ENCODE measurements at regions not wholly inside any gene's neighbourhood (a gene's known extent, or its start where the extent isn't known, plus 50 kb on each side); places are given as distances from the start of the nearest gene placed in this dataset.
"Not testable (repeated sequence)": the region's sequence is repeated elsewhere in the genome, so short reads cannot be mapped to it uniquely, and the experiment has no call there.

DNA sequence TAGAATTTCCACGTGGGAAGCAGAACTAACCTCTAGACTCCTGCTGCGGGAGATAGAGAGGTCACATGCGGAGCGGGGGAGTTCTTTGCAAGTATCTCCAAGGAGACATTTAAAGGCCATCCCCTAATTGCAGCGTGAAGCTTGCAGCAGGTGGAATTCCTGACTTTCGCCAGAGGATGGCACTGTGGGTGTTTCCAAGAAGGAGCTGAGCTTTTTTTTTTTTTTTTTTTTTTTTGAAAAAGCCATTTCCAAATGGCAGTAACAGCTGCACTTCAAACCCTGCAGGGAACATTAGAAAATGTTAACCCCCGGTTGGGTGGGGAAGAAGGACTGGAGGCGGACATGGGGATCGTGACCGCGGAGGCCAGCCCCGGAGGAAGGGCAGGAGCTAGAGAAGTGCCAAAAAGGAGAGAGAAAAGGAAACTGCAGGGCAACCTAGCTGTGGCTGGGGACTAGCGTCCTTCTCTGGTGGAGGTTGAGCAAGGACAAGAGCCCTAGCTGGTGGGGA is 487.7 kb downstream of the TYW1 start:
- peak; percentile 58 for DNase-seq

DNA sequence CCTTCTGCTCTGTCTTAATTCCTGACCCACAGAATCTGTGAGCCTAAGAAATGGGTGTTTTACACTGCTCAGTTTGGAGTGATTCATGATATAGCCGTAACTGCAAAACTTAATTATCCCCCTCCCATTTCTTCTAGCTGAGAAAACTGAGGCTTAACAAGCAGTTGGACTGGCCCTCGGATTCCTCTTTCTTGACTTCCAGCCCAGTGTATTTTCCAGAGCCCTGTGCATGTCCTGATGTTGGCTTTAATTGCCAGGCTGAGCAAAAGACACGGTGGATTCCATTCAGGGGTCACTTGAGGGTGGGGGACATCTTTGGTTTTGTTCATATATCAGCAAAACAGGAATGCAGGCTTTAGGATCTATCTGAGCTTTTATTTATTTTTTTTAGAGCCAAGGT is 489.8 kb downstream of the TYW1 start:
- DNase-seq = no peak

DNA sequence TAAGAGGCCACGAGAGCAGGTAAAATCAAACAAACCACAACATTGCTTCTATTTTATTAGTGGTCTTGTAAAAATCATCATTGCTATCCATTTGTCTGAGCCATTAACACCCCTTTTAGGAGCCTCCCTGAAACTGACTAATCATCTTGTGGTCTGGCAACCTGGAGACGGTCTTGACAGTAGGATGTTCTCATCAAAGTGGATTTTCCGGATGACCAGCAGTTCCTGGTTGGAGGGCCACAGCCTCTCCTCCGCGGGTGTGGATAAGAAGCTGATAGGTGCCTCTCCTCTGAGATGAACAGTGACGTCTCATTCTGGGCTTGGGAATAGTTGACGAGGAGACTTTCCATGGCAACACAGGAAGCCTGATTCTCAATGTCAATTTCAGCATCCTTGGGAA is 490.7 kb downstream of the TYW1 start:
- no peak for DNase-seq

DNA sequence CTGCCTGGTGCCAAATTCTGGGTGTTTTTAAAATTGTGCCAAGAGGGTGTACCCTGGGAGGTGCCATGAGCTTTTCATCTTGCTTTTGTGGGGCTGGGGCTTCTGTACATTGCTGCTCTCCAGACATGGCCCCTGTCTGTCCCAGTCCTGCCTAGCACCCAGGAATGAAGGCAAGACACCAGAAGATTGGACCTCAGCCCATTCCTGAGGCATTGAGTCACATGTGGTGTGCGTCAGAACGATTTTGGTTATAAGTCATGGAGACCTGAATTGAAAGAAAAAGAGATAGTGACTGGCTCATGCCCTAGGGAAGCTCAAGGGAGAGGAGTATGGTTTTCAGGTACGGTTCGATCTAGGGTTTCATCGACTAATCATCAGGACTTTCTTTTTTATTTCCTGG is 493.2 kb downstream of the TYW1 start:
- DNase-seq = no peak

DNA sequence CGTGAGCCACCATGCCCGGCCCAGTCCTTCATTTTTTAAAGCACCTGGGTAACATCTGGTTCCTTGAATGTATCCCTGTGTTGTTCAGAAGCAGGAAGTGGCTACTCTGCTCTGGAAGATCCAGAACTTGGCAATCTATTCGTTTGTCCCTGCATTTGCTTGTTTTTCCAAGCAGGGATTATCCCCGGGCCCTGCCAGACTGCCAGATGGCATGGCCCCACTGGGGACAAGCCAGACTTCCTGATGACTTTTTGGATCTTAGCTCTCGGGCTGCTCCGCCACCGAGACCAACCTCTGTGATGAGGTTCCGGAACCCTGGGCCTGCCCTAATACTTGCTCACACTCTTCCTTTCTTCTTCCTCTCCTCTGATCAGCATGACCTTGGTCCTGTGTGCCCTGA is 496.7 kb downstream of the TYW1 start:
- no peak for DNase-seq

DNA sequence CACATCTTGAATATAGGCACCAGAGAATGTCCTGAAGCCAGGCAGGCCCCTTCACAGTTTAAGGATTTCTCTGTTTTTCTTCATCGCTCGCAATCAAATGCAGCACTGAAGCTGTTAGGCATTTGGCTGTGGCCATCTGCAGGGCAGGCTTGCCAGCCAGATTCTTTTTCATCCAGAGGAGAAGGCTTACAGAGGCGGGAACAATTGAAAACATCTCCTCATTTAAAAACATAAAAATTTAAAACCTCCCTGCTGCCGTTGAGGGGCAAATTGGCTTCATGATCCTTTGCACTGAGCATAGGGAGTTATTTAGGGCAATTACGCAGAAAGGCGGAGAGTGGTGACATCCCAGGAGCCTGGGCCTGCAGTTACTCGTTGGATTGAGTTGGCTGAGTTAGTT is 500.0 kb downstream of the TYW1 start:
- DNase-seq = no peak

DNA sequence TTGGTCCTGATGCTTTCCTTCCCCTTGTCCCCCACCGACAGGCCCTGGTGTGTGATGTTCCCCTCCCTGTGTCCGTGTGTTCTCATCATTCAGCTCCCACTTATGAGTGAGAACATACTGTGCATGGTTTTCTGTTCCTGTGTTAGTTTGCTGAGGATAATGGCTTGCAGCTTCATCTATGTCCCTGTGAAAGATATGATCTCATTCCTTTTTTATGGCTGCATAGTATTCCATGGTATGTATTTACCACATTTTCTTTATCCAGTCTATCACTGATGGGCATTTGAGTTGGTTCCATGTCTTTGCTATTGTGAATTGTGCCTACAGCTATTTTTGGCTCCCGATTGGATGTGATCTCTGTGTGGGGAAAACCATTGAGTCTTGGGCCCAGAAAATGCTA is 501.3 kb downstream of the TYW1 start:
- DNase-seq = not testable (repeated sequence)

DNA sequence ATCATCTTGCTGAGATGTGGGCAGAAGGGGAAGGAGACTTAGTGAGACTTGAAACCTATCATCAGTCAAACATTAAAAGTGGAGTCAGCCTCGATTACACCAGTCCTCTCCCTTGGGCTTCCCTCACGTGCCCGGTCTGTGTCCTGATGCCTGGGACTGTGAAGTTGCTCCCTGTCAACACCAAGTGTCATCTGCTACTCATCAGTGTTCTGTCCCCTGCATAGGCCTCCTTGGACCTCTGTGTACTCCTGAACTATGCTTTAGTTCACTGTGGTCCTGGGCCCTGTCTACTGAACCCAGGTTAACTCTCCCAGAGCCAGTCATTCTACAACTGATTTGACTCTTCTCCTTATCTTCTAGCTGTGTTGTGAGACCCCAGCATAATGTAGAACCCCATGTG is 506.3 kb downstream of the TYW1 start:
- no peak for DNase-seq

DNA sequence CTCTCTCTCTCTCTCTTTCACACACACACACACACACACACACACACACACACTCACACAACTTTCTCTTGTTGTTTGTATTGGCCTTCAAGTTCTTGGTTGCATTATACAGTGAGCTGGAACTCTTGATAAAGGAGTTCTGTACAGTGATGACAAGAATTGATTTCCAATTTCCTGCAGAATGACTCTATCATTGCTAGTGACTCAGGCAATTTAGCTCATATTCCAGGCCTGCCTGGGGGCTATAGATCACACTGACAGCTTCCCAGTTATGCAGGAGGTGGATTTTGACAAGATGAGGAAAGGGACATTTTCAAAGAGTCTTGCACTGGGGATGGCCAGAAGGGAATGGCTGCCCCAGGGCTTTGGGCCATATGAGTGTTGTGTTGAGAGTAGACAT is 508.8 kb downstream of the TYW1 start:
- peak; percentile 47 for DNase-seq

DNA sequence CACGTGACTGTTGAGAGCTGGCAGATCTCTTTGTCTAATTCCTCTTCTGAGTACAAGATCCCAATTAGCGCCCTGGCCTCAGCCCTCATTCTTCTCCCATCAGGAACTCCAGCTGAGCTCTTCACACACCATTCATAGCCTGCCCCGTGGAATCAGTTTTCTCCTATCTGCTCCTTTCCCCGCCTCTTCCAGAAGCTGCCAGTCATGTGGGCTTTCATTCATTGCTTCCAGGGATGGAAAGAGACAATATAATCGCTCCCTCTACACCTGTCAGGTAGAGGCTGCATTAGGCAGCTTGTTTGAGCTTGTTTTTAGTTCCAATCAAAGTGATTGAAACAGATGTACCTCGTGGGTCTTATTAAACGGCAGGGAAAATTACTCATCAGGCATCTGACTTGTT is 515.8 kb downstream of the TYW1 start:
- DNase-seq = no peak

DNA sequence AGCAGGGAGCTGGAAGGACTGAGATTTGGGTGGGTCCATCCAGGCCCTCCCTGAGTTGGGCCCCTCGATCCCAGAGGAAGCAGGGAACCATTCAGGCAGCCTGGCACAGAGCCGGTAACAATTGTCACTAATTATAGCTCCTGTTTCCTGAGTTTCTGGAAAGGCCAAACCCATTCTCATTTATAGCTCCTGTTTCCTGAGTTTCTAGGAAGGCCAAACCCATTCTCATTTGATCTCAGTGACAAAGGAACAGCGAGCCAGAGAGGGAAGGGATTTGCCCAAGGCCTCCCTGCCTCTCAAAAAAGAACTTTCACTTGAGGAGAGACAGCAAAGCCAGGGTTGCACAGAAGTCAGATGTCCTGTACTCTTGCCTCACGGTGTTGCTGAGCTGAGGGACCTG is 521.9 kb downstream of the TYW1 start:
- no peak for DNase-seq

DNA sequence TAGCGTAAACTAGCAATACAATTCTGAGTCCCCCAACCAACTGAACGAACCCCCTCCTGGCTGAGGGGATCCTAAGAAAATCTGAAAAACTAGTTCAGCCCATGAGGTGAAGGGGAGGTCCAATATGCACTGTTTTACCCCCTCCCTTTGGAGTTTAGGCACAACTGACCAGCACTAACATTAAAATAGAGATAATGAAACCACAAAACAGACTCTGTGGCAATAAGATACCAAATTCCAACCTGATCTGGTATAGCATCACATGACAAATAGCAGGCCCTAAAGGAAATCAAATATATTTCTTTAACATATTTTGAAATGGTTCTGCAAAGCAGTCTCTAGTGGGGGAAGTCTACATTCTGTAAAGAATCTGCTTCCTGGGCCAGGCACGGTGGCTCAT is 522.5 kb downstream of the TYW1 start:
- no peak for DNase-seq

DNA sequence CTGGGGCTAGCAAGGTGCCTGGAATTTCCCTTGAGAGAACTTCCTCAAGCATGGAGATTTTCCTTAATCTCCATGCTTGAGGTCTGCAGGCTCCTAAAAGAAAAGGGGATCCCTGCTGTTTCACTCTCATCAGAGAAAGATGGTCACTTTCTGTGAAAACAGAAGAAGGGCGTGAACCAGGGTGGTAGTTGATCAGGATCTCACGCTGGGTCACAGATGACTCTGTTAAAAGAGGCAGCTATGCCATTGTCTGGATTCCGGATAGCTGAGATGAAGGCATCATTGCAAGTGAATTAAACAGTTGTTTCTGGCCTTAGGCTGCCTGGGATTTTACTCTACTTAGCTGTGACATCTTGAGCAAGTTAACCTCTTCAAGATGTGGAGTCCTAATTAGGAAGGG is 525.9 kb downstream of the TYW1 start:
- no peak for DNase-seq

DNA sequence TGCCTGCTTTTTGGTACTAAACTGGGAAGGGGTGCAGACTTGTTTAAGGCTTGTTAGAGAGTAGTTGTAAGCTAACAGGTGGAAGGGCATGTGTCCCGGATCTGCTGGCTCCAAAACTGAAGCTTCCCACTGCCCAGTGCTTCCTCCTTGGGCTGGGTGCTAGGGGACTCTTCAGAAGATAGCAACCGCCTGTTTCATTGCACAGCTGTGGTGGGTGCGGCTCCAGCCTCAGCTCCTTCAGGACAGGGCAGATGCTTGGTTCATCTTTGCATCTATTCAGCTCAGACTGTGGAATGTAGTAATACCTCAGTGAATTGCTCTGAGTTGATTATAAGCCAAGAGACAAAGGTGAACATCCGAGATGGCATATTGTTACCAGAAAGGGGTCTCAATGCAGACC is 527.1 kb downstream of the TYW1 start:
- DNase-seq = no peak

DNA sequence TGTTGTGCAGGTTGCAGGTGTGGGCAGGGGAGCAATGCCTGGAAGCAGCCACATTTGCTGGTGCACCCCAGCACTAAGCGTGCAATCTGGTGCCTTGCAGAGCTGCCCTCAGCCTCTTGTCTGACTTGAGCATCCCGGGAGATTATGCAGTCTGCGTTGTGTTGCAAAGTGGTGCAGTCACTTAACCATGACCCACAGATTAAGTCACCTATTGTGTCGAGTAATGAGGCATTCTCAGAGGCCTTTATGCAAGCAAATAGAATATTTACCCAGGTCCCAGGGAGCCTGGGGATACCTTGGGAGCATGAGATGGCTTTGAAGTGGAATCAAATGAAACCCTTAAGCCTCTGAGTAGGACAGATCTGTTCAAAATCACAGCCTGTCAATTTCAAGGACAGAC is 529.0 kb downstream of the TYW1 start:
- DNase-seq = no peak

DNA sequence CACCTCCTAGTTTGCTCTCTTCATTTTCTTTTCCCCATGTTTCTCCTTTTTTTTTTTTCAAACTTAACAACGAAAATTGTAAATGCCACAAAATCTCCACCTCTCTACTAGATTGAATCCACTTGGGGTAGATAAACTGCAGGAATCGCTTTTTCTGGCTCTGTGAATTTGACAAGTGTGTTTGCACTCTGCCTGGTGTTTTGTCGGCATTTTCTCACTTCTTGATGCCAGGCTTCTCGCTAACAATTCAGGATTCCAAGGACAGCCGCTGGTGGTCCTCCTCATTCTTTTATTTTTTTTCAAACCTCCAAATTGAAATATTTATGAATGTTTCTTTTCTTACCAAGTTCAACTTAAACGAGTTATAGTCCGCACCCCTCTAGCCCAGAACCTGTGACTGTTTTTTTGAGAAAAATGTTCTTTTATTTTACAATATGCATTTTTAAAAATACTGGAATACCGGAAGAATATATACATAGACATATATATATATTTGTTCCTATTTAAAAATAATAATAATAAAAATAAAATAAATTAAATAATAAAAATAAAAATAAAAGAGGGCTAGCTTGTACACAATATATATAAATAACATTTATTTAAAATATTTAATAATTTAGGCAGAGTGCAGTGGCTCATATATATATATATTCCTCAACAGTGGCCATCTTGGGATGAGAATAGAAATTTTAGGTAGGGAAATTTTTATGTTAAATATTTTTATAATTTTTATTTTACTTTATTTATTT is 538.8 kb downstream of the TYW1 start:
- DNase-seq = no peak

DNA sequence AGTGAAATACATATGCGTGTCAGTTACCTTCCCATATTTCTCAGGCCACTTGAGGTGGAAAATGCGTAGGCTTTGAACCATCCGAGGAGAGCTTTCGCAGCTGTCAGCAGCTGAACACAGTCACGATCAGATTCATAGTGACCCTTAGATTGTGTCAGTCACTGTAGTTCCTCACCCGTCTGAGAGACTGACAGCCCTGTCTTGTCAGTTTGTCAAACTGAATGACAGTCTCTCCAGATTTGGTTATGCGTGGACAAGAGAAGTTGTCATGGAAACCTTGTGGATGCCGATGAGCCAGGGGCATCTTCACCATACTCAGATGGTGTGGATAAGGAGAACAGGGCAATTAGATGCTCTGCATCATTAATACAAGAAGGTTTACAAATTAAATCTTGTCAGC is 546.3 kb downstream of the TYW1 start:
- DNase-seq = no peak

DNA sequence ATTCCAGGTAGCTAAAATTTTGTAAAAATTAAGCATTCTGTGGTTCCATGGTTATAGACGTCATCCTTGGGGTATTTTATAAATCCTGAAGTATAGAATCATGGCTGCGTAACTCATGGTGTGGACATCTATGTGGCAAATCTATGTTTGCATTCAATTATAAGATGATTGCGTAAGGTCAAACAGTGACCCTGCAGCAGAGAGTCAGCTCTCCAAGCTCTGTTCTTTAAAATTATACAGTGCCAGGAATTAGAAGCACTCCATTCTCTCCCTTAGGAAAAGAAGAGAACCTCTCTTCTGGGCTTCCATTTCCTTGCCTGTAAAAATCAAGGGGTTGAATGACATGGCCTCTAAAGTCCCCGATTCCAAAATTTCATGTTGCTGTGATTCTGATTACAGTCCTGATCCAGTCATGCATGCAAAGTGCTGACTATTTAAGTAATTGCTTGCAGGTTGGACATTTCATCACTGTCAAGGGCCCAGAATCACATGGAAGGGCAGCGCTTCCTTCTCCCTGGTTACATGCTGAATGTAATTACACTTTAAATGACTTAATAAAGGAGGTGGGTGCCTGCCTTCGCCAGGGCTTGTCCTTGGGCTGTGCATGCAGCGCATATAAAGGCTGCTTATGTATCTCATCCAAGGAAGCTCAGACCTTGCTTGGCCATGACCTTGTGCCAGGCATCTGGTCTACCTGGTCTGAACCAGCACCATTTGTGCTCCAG is 550.7 kb downstream of the TYW1 start:
- DNase-seq = no peak

DNA sequence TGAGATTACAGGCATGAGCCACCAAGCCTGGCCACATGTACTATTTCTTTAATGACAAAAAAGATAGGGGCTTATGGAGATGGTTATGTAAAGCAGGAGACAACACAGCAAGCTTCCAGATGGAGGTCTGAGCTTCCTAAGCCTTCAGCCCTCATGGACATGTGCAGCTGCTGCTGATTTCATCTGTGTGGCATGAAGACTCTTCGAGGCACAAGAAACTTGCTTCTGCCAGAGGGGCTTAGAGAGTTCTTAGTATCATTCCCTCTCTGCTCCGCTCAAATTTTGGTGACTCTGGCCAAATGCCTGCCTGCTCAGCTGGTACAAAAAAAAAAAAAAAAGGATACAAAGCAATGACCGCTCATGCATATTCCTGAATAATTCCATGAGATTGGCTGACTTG is 552.5 kb downstream of the TYW1 start:
- no peak for DNase-seq

DNA sequence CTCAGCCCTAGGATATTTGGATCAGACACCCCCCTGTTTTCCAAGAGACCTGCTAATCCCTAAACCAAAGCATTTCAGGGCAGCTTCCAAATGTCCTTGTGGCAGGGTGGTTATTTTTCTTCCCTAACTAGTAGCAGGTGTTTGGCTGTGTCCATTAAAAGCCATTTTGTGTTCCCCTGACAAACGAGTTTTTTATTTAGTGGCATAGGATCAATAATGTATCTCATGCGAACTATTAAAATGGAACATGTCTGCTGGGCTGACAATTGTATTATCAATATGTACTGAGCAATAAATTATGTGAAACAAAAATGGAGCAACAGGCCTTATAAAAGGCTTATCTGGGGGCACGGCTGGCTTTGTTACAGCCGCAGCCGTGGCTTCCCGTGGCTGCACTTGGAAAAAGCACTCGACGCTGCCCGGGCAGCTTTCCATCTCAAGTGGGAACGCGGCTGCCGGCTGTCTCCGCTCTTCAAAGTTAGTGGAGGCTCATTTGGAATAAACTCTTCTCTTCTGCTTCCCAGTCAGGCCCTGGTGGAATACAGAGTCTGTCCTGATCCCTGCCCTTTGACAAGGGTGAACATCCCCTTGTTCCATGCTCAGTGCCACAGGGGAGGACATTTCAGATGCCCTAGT is 554.3 kb downstream of the TYW1 start:
- no peak for DNase-seq

DNA sequence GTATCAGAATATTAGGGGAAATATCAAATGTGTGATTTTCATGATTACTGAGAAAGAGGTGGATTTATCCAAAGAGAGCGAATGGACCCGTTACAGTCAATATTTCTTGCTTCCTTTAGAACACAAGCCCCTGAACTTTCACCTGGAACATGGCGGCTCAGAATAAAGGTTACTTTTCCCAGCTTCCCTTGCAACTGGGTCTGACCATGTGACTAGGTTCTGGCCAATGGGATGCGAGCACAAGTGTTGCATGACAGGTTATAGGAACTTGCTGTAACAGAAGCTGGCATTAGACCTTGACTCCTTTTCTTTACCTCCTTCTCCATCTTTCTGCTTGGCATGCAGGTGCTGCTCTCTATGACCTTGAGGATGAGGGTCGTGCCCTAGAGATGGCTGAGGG is 556.1 kb downstream of the TYW1 start:
- DNase-seq = no peak

DNA sequence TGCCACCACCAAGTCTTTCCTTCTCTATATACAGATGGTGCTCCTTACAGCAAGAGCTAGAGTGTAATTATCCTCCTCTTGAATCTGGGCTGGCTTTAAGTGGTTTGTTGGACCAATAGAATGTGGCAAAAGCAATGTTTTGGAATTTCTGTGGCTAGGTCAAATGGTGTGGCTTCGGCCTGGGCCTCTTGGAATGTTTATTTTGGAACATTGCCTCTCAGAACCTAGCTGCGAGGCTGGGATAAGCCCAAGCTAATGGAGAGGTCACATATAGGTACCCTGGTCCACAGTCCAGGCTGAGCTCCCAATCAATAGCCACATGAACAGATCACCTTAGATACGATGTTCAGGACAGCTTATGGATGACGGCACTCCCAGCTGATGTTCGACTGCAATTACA is 556.7 kb downstream of the TYW1 start:
- DNase-seq = no peak

DNA sequence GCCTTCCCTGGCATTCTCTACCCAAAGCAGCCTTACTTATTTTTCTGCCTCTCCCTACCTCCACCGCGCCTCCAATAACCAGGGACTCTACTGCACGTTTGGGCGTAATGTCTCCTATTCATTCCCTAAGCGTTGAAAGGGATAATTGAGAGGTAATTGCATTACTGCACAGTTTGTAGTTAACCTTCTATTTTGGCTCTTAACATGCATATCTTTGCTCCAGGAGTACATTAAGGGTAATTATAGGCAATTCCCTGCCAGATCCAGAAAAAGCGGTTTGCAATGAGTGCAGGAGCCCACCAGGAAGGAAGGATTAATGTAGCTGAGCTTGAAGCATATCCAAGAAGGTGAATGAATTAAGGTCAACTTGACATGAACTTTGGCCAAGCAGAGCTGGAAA is 558.4 kb downstream of the TYW1 start:
- no peak for DNase-seq

DNA sequence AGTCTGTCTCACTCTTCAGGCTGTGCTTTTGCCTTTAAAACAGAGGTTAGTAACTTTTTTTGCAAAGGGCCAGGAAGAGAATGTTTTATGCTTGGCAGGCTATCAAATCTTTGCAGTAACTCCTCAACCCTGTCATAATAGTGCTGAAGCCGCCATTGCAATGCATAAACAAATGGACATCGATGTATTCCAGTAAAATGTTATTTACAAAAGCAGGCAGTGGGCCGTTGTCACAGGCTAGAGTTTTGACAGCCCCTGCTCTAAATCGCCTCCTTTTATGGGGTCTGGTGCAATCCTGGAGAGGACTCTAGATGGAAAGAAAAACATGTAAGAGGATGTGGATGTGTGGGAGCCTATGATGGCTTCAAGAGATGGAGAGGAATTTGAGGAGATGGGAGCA is 568.3 kb downstream of the TYW1 start:
- no peak for DNase-seq

All from fibroblast of skin of right quadriceps (primary cell).